GM13977 (cell line): ENCODE measurements at regions not wholly inside any gene's neighbourhood (a gene's known extent, or its start where the extent isn't known, plus 50 kb on each side); places are given as distances from the start of the nearest gene placed in this dataset.
"Not testable (repeated sequence)": the region's sequence is repeated elsewhere in the genome, so short reads cannot be mapped to it uniquely, and the experiment has no call there.

ENCODE experiments used
- DNase-seq: peaks from one replicate; pipeline ENCODE4 v3.0.0; 2012; ENCODE audit warnings: low spot score
- in situ Hi-C: fragments of 300-500 bp; cut with MboI; formaldehyde crosslinking; loops from one replicate; pipeline ENCODE4 v1.12.0; 2022; ENCODE audit warnings: low sequenced_read_pairs, low pct_unique_long_range_greater_than_20kb, mixed read lengths, inconsistent platforms; ENCODE audit not compliant: unreplicated experiment
- TF ChIP-seq, protein P1 (sequence below): IDR thresholded peaks from 2 replicates; pipeline ENCODE4 v1.5.1; 2012; ENCODE audit warnings: mild to moderate bottlenecking, control low read depth; ENCODE audit not compliant: insufficient read depth; ENCODE audit errors: extremely low read depth, missing control alignments

DNA sequence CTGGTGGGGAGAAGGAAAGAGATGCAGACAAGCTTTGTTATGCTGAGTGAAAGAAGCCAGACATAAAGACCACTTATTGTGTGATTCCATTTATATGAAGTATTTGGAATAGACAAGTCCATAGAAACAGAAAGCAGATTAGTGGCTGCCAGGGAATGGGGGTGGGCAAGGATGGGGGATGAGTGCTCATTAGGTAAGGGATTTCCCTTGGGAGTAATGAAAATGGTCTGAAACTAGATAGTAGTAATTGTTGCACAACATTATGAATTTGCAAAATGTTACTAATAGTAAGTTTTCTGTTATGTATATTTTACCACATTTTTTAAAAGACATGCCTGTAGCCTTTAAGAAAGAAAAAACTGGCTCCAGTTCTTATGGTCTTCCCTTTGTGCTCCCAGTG, 154.9 kb downstream of the LNPK start:
- in situ Hi-C loops, result no loop called here
- no peak for DNase-seq
- TF ChIP-seq, protein P1, sequence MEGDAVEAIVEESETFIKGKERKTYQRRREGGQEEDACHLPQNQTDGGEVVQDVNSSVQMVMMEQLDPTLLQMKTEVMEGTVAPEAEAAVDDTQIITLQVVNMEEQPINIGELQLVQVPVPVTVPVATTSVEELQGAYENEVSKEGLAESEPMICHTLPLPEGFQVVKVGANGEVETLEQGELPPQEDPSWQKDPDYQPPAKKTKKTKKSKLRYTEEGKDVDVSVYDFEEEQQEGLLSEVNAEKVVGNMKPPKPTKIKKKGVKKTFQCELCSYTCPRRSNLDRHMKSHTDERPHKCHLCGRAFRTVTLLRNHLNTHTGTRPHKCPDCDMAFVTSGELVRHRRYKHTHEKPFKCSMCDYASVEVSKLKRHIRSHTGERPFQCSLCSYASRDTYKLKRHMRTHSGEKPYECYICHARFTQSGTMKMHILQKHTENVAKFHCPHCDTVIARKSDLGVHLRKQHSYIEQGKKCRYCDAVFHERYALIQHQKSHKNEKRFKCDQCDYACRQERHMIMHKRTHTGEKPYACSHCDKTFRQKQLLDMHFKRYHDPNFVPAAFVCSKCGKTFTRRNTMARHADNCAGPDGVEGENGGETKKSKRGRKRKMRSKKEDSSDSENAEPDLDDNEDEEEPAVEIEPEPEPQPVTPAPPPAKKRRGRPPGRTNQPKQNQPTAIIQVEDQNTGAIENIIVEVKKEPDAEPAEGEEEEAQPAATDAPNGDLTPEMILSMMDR, result no peak

DNA sequence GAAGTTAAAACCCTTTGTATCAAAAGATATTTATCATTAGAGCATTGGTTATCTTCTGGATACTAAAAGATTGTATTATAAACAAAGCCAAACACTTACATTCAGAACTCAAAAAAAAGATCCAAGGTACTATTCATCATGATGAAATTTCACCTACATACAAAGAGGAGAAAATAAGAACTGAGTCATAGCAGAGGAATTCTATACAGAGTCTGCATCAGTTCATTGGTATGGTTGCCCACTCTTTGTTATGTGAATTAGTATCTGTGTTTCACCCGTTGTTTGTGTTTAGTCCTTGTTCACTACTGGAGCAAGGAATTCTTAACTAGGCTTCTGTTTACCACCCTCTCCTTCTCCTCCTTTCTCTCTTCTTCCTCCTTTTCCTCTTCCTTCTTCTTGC, 157.9 kb downstream of the LNPK start:
- DNase-seq, result no peak
- TF ChIP-seq, protein P1, result no peak
- in situ Hi-C loops, result no loop called here

DNA sequence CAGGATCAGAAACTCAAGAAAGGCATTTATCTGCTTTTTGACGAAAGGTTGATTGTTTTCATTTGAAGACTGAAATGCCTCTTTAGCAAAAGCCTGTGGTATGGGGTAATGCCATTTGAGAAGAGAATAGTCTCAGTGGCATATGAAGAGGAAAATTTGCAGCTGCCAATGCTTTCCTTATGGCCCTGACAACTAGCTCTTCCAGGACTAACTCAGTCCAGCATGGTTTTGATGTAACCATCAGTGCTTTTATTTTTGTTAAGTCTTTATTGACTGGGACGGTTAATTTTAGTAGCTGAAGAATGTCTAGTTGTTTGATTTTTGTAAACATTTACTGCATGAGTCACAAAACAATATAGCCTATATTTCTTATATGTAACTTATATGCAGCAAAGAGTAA, 158.4 kb downstream of the LNPK start:
- DNase-seq, result no peak
- TF ChIP-seq, protein P1, result no peak
- in situ Hi-C loops, result no loop called here

DNA sequence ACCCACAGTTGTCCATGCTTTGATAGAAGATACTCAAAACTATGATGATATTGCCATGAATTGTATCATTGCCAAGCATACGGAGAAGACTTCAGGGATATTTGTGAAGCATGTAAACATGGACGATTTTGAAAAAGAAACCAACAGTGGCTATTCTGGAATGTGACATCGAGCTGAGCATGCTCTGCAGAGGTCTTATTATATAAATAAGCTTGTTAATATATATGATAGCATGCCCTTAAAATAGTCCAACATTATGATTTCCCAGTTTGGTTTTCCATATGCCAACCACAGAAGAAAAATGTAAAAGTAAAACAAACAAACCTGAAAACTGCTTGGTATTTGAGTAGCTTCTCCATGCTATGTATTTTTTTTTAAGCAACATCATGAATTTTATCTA, 159.1 kb downstream of the LNPK start:
- in situ Hi-C loops, result no loop called here
- DNase-seq, result no peak
- TF ChIP-seq, protein P1, result no peak

DNA sequence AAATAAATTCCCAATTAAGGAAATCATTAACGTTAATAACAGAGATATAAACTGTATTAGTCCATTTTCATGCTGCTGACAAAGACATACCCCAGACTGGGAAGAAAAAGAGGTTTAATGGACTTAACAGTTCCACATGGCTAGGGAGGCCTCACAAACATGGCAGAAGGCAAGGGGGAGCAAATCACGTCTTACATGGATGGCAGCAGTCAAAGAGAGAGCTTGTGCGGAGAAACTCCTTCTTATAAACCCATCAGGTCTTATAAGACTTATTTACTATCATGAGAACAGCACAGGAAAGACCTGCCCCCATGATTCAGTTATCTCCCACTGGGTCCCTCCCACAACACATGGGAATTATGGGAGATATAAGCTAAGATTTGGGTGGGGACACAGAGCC, 161.3 kb downstream of the LNPK start:
- in situ Hi-C loops, DNase-seq: not testable (repeated sequence)

DNA sequence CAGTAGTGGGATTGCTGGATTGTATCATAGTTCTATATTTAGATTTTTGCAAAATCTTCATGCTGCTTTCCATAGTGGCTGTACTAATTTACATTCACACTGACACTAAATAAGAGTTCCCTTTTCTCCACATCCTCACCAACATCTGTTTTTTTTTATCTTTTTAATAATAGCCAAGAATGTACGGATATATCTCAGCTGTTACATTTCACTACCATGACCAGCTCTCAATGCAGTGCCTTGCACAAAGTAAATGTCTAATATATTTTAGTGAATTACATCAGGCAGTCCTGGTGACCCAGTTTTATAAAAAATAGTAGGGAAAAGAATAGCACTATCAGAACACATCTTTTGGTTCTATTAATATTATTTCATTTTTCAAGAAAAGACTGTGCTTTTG, 161.8 kb downstream of the LNPK start:
- DNase-seq, result no peak
- TF ChIP-seq, protein P1, result no peak
- in situ Hi-C loops, result no loop called here

DNA sequence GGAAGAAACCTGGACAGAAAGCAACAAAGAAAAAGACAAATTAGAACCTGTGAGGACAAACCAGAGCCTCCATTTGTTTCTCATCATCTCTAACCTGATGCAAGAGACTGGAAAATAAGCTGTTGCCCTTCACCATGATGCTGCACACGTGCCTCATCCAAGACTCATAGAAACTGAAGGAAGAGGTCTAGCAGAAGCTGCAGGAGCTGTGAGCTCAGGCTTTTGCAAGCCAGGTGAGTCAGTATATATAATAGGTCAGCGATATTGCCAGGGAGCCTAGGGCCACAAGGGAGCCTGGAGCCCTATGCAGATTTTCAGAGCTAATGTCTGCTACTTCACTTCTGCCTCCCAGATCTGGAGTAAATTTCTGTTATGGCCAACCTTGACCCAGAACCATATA, 163.1 kb downstream of the LNPK start:
- TF ChIP-seq, protein P1, result no peak
- in situ Hi-C loops, result no loop called here
- DNase-seq, result no peak
